ENCODE measurements at regions not wholly inside any gene's neighbourhood (a gene's known extent, or its start where the extent isn't known, plus 50 kb on each side); places are given as distances from the start of the nearest gene placed in this dataset.
"Not testable (repeated sequence)": the region's sequence is repeated elsewhere in the genome, so short reads cannot be mapped to it uniquely, and the experiment has no call there.

DNA sequence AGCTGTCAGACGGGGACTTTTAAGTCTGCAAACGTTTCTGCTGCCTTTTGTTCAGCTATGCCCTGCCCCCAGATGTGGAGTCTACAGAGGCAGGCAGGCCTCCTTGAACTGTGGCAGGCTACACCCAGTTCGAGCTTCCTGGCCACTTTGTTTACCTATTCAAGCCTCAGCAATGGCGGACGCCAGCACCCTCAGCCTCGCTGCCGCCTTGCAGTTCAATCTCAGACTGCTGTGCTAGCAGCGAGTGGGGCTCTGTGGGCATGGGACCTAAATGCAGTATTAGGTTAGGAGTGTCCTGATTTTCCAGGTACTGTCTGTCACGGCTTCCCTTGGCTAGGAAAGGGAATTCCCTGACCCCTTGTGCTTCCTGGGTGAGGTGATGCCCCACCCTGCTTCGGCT lies 86.8 kb upstream of the ALX4 start:
- H3K4me1 ChIP-seq (ENCODE audit: control insufficient read depth, extremely low read depth, insufficient read depth, low read length); H3K4me3 ChIP-seq (ENCODE audit: control insufficient read depth in 2 of 3, extremely low read depth in 1 of 3, insufficient read depth in 2 of 3, low read depth in 1 of 3, low read length in 3 of 3); dilution Hi-C loops (cut with MboI; ENCODE audit: extremely low pct_ligation_motif_present, low sequenced_read_pairs); H2AFZ ChIP-seq (ENCODE audit: control insufficient read depth, low read length); H3K9ac ChIP-seq (ENCODE audit: control insufficient read depth, extremely low read depth, insufficient read depth, low read length); H4K20me1 ChIP-seq (ENCODE audit: control insufficient read depth, extremely low read depth, insufficient read depth, low read length); H3K36me3 ChIP-seq (ENCODE audit: control insufficient read depth in 2 of 2, extremely low read depth in 1 of 2, insufficient read depth in 2 of 2, low read length in 2 of 2); H3K27ac ChIP-seq (ENCODE audit: control insufficient read depth, insufficient read depth, low read length); H3K9me1 ChIP-seq (ENCODE audit: control insufficient read depth, extremely low read depth, insufficient read depth, low read length); H3K79me2 ChIP-seq (ENCODE audit: control insufficient read depth, insufficient read depth, low read length); DNase-seq (ENCODE audit: low read depth, low spot score); H3K27me3 ChIP-seq (ENCODE audit: control insufficient read depth, extremely low read depth, insufficient read depth, low read length); FAIRE-seq; H3K9me3 ChIP-seq (ENCODE audit: control insufficient read depth, low read depth, low read length); H3K4me2 ChIP-seq (ENCODE audit: control insufficient read depth, extremely low read depth, insufficient read depth, low read depth, low read length): not testable (repeated sequence)

DNA sequence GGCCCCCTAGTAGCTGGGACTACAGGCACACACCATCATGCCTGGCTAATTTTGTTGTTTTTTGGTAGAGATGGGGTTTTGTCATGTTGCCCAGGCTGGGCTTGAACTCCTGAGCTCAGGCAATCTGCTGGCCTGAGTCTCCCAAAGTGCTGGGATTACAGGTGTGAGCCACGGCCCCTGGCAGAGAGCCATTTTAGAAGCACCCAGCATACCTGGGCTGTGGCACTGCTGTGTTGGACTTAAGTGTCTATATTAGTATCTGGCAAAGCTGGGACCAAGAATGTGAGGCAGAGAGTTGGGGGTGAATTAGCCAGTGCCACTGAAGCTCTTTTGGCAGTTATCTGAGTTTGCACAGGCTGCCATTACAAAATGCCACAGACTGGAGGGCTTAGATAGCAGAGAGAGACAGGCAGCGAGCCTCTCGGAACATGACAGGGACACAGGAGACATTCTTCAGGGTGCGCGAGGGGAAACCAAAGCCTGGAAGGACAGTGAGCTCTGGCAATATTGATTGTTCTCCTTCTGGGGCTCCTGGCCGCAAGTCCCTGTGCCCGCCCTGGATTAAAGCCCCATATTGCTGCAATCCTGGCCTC lies 87.7 kb upstream of the ALX4 start:
- H4K20me1 ChIP-seq (ENCODE audit: control insufficient read depth, extremely low read depth, insufficient read depth, low read length): no peaks in the 10 kb centered on the region
- H3K9ac ChIP-seq (ENCODE audit: control insufficient read depth, extremely low read depth, insufficient read depth, low read length): no peak overlapping the region
- no peaks in the 10 kb centered on the region for H3K4me1 ChIP-seq (ENCODE audit: control insufficient read depth, extremely low read depth, insufficient read depth, low read length)
- no peaks in the 10 kb centered on the region for H3K36me3 ChIP-seq (ENCODE audit: control insufficient read depth in 2 of 2, extremely low read depth in 1 of 2, insufficient read depth in 2 of 2, low read length in 2 of 2)
- TF ChIP-seq, protein P1, sequence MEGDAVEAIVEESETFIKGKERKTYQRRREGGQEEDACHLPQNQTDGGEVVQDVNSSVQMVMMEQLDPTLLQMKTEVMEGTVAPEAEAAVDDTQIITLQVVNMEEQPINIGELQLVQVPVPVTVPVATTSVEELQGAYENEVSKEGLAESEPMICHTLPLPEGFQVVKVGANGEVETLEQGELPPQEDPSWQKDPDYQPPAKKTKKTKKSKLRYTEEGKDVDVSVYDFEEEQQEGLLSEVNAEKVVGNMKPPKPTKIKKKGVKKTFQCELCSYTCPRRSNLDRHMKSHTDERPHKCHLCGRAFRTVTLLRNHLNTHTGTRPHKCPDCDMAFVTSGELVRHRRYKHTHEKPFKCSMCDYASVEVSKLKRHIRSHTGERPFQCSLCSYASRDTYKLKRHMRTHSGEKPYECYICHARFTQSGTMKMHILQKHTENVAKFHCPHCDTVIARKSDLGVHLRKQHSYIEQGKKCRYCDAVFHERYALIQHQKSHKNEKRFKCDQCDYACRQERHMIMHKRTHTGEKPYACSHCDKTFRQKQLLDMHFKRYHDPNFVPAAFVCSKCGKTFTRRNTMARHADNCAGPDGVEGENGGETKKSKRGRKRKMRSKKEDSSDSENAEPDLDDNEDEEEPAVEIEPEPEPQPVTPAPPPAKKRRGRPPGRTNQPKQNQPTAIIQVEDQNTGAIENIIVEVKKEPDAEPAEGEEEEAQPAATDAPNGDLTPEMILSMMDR (optimal IDR thresholded peaks at IDR 0.05 in 1 of 3, IDR thresholded peaks at IDR 0.05 in 1 of 3, conservative IDR thresholded peaks at IDR 0.05 in 1 of 3; ENCODE audit: extremely low read depth in 1 of 3, insufficient read depth in 2 of 3, low read length in 3 of 3): no peak
- TF ChIP-seq EZH2 (IDR thresholded peaks at IDR 0.05; ENCODE audit: low read length): no peak
- no peaks in the 10 kb centered on the region for H3K9me3 ChIP-seq (ENCODE audit: control insufficient read depth, low read depth, low read length)
- H2AFZ ChIP-seq (ENCODE audit: control insufficient read depth, low read length): no peak overlapping the region
- H3K79me2 ChIP-seq (ENCODE audit: control insufficient read depth, insufficient read depth, low read length): no peaks in the 10 kb centered on the region
- H3K4me3 ChIP-seq (ENCODE audit: control insufficient read depth in 2 of 3, extremely low read depth in 1 of 3, insufficient read depth in 2 of 3, low read depth in 1 of 3, low read length in 3 of 3): no peak overlapping the region
- dilution Hi-C loops (cut with MboI; ENCODE audit: extremely low pct_ligation_motif_present, low sequenced_read_pairs): no loop called here
- H3K9me1 ChIP-seq (ENCODE audit: control insufficient read depth, extremely low read depth, insufficient read depth, low read length): no peaks in the 10 kb centered on the region
- H3K27me3 ChIP-seq (ENCODE audit: control insufficient read depth, extremely low read depth, insufficient read depth, low read length): peaks cover 7% of the 10 kb centered on the region
- no peak for FAIRE-seq
- H3K4me2 ChIP-seq (ENCODE audit: control insufficient read depth, extremely low read depth, insufficient read depth, low read depth, low read length): no peak overlapping the region
- H3K27ac ChIP-seq (ENCODE audit: control insufficient read depth, insufficient read depth, low read length): no peak overlapping the region
- DNase-seq (ENCODE audit: low read depth, low spot score): no peak
